H1 (cell line): ENCODE measurements at regions not wholly inside any gene's neighbourhood (a gene's known extent, or its start where the extent isn't known, plus 50 kb on each side); places are given as distances from the start of the nearest gene placed in this dataset.
A peak's percentile ranks its signal among the peaks of the same experiment; 100 is the strongest.

Experiments used
- CTCF ChIA-PET: fragments of 300-600 bp; sonication (Branson Sonifier 250); formaldehyde crosslinking; loops from one replicate; lab custom pipeline; 2021; ENCODE audit not compliant: partially characterized antibody; lab: Charles Lee
- POLR2A ChIA-PET: fragments of 300-600 bp; sonication (Branson Sonifier 250); formaldehyde crosslinking; loops from one replicate; lab custom pipeline; 2021; ENCODE audit warnings: inconsistent platforms; ENCODE audit not compliant: partially characterized antibody; lab: Charles Lee
- DNase-seq, 2 experiments: peaks; one replicate each; pipeline versions ENCODE4 v3.0.0 to v3.0.0-alpha.2; 2010 to 2022; ENCODE audit warnings: low spot score in 2 of 2, low read depth in 1 of 2, mixed read lengths in 1 of 2
- FAIRE-seq: peaks from 2 replicates; lab custom pipeline; 2011; peaks lifted over from hg19 to GRCh38; lab: Jason Lieb, UNC
- H2AFZ ChIP-seq: 2 replicates; pipeline ENCODE4 v1.8.1; 2012; ENCODE audit warnings: low read length, inconsistent platforms
- H2AK5ac ChIP-seq: 2 replicates; pipeline ENCODE4 v1.6.1; 2013; ENCODE audit warnings: low read depth, low read length
- H2BK120ac ChIP-seq: replicated peaks from 2 replicates; pipeline ENCODE3; 2013; ENCODE audit warnings: low read depth, low read length, inconsistent platforms
- H2BK12ac ChIP-seq: 2 replicates; pipeline ENCODE4 v1.6.1; 2013; ENCODE audit warnings: low read depth, low read length
- H2BK15ac ChIP-seq: 2 replicates; pipeline ENCODE4 v1.6.1; 2013; ENCODE audit warnings: low read length
- H2BK20ac ChIP-seq: 2 replicates; pipeline ENCODE4 v1.6.1; 2013; ENCODE audit warnings: low read length
- H2BK5ac ChIP-seq: 2 replicates; pipeline ENCODE4 v1.6.1; 2013; ENCODE audit warnings: low read depth, low read length
- H3K14ac ChIP-seq: 2 replicates; pipeline ENCODE4 v1.6.1; 2013; ENCODE audit warnings: inconsistent platforms; ENCODE audit not compliant: insufficient read length
- H3K18ac ChIP-seq: 2 replicates; pipeline ENCODE4 v1.6.1; 2013; ENCODE audit warnings: low read length; ENCODE audit errors: extremely low read depth
- H3K23ac ChIP-seq: 2 replicates; pipeline ENCODE4 v1.6.1; 2013; ENCODE audit warnings: inconsistent platforms; ENCODE audit not compliant: insufficient read length
- H3K23me2 ChIP-seq: 2 replicates; pipeline ENCODE4 v1.6.1; 2013; ENCODE audit warnings: low read depth, low read length
- H3K27ac ChIP-seq: 2 replicates; pipeline ENCODE4 v1.6.1; 2011; ENCODE audit warnings: low read depth, low read length, inconsistent platforms
- H3K27me3 ChIP-seq, 4 experiments: replicated peaks in 1 of 4; 1 replicate in 1 of 4; 2 replicates in 3 of 4; pipeline versions ENCODE4 v1.6.1 to v1.8.1; 2011 to 2013; ENCODE audit warnings: low read length in 3 of 4, mild to moderate bottlenecking in 3 of 4, inconsistent platforms in 2 of 4, mixed read lengths in 2 of 4, moderate library complexity in 1 of 4; ENCODE audit not compliant: control insufficient read depth in 3 of 4, insufficient read depth in 3 of 4; ENCODE audit errors: extremely low read depth in 1 of 4
- H3K36me3 ChIP-seq, 4 experiments: 2 replicates each; pipeline versions ENCODE4 v1.6.1 to v1.8.1; 2011 to 2013; ENCODE audit warnings: mild to moderate bottlenecking in 4 of 4, low read length in 3 of 4, moderate library complexity in 2 of 4, control low read depth in 1 of 4, inconsistent platforms in 1 of 4; ENCODE audit not compliant: insufficient read depth in 4 of 4, control insufficient read depth in 2 of 4
- H3K4ac ChIP-seq: replicated peaks from 2 replicates; pipeline ENCODE3; 2013; ENCODE audit warnings: low read length, low read depth, mixed read lengths, inconsistent platforms; ENCODE audit not compliant: insufficient read length
- H3K4me1 ChIP-seq, 4 experiments: replicated peaks in 1 of 4; 1 replicate in 1 of 4; 2 replicates in 3 of 4; pipeline versions ENCODE4 v1.6.1 to v1.8.1; 2011 to 2013; ENCODE audit warnings: low read length in 3 of 4, inconsistent platforms in 2 of 4, mixed read lengths in 1 of 4; ENCODE audit not compliant: insufficient read depth in 4 of 4, control insufficient read depth in 3 of 4
- H3K4me2 ChIP-seq, 2 experiments: 2 replicates each; pipeline versions ENCODE4 v1.6.1 to v1.8.1; 2011 to 2013; ENCODE audit warnings: low read depth in 2 of 2, low read length in 2 of 2, control low read depth in 1 of 2, inconsistent platforms in 1 of 2, mild to moderate bottlenecking in 1 of 2; ENCODE audit not compliant: insufficient read depth in 1 of 2
- H3K4me3 ChIP-seq, 4 experiments: fragments of 200-600, 300-600 bp in 1 of 4; sonication (generic), shearing (Covaris generic), sonication (Bioruptor Twin) in 1 of 4; 2 replicates each; pipeline versions ENCODE4 v1.5.1 to v1.8.1; 2011 to 2016; ENCODE audit warnings: low read length in 4 of 4, low read depth in 3 of 4, control low read depth in 2 of 4, inconsistent platforms in 2 of 4, mild to moderate bottlenecking in 2 of 4, mixed read lengths in 1 of 4, moderate library complexity in 1 of 4; ENCODE audit not compliant: insufficient read depth in 2 of 4; ENCODE audit errors: extremely low read depth in 1 of 4
- H3K56ac ChIP-seq: replicated peaks from 2 replicates; pipeline ENCODE3; 2013; ENCODE audit warnings: low read depth, mild to moderate bottlenecking, mixed read lengths, low read length, inconsistent platforms; ENCODE audit not compliant: insufficient read length
- H3K79me1 ChIP-seq: 2 replicates; pipeline ENCODE4 v1.6.1; 2013; ENCODE audit warnings: low read depth, low read length, control low read depth
- H3K79me2 ChIP-seq, 2 experiments: 2 replicates each; pipeline versions ENCODE4 v1.6.1 to v1.8.1; 2012 to 2013; ENCODE audit warnings: low read length in 2 of 2, mild to moderate bottlenecking in 2 of 2, inconsistent platforms in 1 of 2; ENCODE audit not compliant: insufficient read depth in 2 of 2, control insufficient read depth in 1 of 2
- H3K9ac ChIP-seq, 4 experiments: replicated peaks in 1 of 4; 1 replicate in 1 of 4; 2 replicates in 3 of 4; pipeline versions ENCODE4 v1.6.1 to v1.8.1; 2011 to 2013; ENCODE audit warnings: low read depth in 3 of 4, low read length in 3 of 4, control low read depth in 2 of 4, mild to moderate bottlenecking in 2 of 4, moderate library complexity in 2 of 4, inconsistent platforms in 1 of 4; ENCODE audit errors: extremely low read depth in 1 of 4
- H3K9me3 ChIP-seq, 2 experiments: 2 replicates each; pipeline versions ENCODE4 v1.6.1 to v1.8.1; 2012 to 2013; ENCODE audit warnings: mild to moderate bottlenecking in 2 of 2, moderate library complexity in 2 of 2, control low read depth in 1 of 2, inconsistent platforms in 1 of 2, low read depth in 1 of 2, low read length in 1 of 2, mixed read lengths in 1 of 2; ENCODE audit not compliant: insufficient read depth in 2 of 2
- H4K20me1 ChIP-seq, 2 experiments: replicated peaks in 1 of 2; 2 replicates each; pipeline versions ENCODE3 to v1.8.1; 2011 to 2013; ENCODE audit warnings: inconsistent platforms in 2 of 2, low read length in 2 of 2, mild to moderate bottlenecking in 1 of 2; ENCODE audit not compliant: insufficient read depth in 2 of 2, control insufficient read depth in 1 of 2
- H4K5ac ChIP-seq: 2 replicates; pipeline ENCODE4 v1.6.1; 2013; ENCODE audit warnings: low read length, low read depth, mixed read lengths, inconsistent platforms; ENCODE audit not compliant: insufficient read length
- H4K8ac ChIP-seq: 2 replicates; pipeline ENCODE4 v1.8.0; 2013; ENCODE audit warnings: mild to moderate bottlenecking, moderate library complexity, low read length, inconsistent platforms; ENCODE audit not compliant: insufficient read depth; ENCODE audit errors: extremely low read depth
- H4K91ac ChIP-seq: replicated peaks from 2 replicates; pipeline ENCODE3; 2013; ENCODE audit warnings: low read length, mixed read lengths, inconsistent platforms; ENCODE audit not compliant: insufficient read length
- JUN ChIP-seq: IDR thresholded peaks from 2 replicates; pipeline ENCODE4 v1.6.1; 2011; ENCODE audit warnings: low read depth, mild to moderate bottlenecking, improper control_type of control experiment, low read length
- WGBS, 2 experiments: shearing (Covaris generic) in 1 of 2; methylation state at CpG; one replicate each; pipeline versions ENCODE4 v1.1.6 to v1.1.7; 2013 to 2015; ENCODE audit warnings: low lambda C conversion rate in 2 of 2, mixed read lengths in 2 of 2, inconsistent platforms in 1 of 2, low coverage in 1 of 2, missing lambda C conversion rate in 1 of 2; ENCODE audit not compliant: insufficient replicate concordance in 2 of 2, insufficient coverage in 1 of 2, insufficient read length in 1 of 2; ENCODE audit errors: extremely low coverage in 1 of 2, missing lambda C conversion rate in 1 of 2; 5-methylcytosine and 5-hydroxymethylcytosine counted together
- TF ChIP-seq, protein P1 (sequence below): IDR thresholded peaks from 2 replicates; pipeline ENCODE4 v1.6.1; 2012; ENCODE audit warnings: inconsistent platforms
- TF ChIP-seq, protein P2 (sequence below): IDR thresholded peaks from 2 replicates; pipeline ENCODE4 v1.6.1; 2012; ENCODE audit warnings: inconsistent platforms

DNA sequence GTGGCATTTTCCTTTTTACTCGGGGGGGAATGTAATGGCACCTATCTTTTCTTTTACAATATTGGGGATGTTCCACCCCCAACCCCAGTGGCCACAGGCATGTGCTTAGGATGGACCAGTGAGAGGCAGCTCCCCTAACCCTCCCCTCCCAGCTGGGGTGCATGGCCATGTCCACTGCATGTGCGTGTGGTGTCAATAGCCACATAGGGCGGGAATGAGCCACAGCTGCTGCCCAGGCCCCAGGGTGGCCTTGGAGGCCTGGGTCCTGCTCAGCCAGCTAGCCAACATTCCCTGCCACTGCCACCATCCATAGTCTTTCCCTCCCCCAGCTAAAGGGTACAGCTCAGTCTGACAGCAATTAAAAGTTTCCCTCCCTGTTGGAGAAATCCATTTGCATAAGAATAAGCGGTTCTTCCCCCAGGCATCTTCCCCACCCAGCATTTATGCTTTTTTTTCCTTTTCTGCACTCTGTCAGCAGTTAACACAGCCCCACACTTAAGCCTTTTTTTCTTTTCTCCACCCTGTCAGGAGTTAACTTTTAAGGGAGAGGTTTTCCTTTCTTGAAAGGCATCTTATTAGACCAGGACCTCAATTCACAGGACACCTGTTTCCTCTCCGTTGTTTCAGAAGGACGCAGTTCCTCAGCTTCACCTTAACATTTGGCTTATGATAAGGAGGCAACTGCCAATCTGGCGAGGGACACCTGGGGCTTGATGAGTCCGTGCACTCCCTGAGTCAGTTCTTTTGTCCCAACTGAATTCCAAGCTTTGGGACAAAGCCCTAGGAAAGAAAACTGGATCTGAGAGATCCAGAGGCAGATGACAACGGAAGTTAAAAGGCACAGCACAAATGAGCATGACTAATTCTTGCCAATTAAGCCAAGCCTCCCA, 121.4 kb downstream of the TPBG start:
- H3K36me3 ChIP-seq, result peaks cover 0 to 4% (median 0%) of the 10 kb centered on the region in 4 experiments; a peak in 1 of 8 replicates
- H4K91ac ChIP-seq, result no peak overlapping the region
- H4K5ac ChIP-seq, result no peak overlapping the region
- H3K56ac ChIP-seq, result no peak overlapping the region
- no peaks in the 10 kb centered on the region for H3K79me1 ChIP-seq
- H2BK120ac ChIP-seq, result no peak overlapping the region
- no peak for FAIRE-seq
- no peak overlapping the region for H2BK12ac ChIP-seq
- no peaks in the 10 kb centered on the region; a peak in 1 of 7 replicates for H3K4me1 ChIP-seq
- no peak overlapping the region for H2AK5ac ChIP-seq
- H3K4ac ChIP-seq, result no peak overlapping the region
- no peak overlapping the region for H3K4me3 ChIP-seq
- no peak overlapping the region for H3K18ac ChIP-seq
- TF ChIP-seq, protein P1, sequence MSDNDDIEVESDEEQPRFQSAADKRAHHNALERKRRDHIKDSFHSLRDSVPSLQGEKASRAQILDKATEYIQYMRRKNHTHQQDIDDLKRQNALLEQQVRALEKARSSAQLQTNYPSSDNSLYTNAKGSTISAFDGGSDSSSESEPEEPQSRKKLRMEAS, result peak; percentile 58
- TF ChIP-seq, protein P2, sequence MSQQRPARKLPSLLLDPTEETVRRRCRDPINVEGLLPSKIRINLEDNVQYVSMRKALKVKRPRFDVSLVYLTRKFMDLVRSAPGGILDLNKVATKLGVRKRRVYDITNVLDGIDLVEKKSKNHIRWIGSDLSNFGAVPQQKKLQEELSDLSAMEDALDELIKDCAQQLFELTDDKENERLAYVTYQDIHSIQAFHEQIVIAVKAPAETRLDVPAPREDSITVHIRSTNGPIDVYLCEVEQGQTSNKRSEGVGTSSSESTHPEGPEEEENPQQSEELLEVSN, result peak; percentile 53; the same call in 1 of the 2 replicates
- TF ChIP-seq JUN, result no peak
- TF ChIP-seq, all 59 proteins: peak for 2
- Histone ChIP-seq H2BK20ac (no peak overlapping the region), H3K9me3 (peaks cover 33 to 43% of the 10 kb centered on the region in 2 experiments), H3K9ac (no peak overlapping the region), H3K14ac (no peak overlapping the region), H3K27me3 (no peaks in the 10 kb centered on the region), H3K27ac (no peak overlapping the region), H2BK5ac (no peak overlapping the region), H2AFZ (no peak overlapping the region), H3K23ac (no peak overlapping the region), H3K4me2 (no peak overlapping the region), H4K20me1 (no peaks in the 10 kb centered on the region), H2BK15ac (no peak overlapping the region), H3K23me2 (no peaks in the 10 kb centered on the region), H3K79me2 (no peaks in the 10 kb centered on the region), H4K8ac (no peak overlapping the region)
- DNase-seq, result no peak
- ChIA-PET CTCF (no interaction called here), POLR2A (no interaction called here)
- WGBS, 2 experiments, result 84% methylated on average over 9 of the region's 9 CpGs; no CpG with 5 or more reads in 1 of the 2 experiments
